ENCODE measurements at regions not wholly inside any gene's neighbourhood (a gene's known extent, or its start where the extent isn't known, plus 50 kb on each side); places are given as distances from the start of the nearest gene placed in this dataset.

- no peak for TF ChIP-seq ATF2 (CRISPR knock-in tag; IDR thresholded peaks at IDR 0.05; ENCODE audit: borderline replicate concordance, low read depth)
- no peak for TF ChIP-seq ZNF423 (CRISPR knock-in tag; IDR thresholded peaks at IDR 0.05)
- TF ChIP-seq MAX (CRISPR knock-in tag; IDR thresholded peaks at IDR 0.05) = no peak
- TF ChIP-seq SOX15 (CRISPR knock-in tag; IDR thresholded peaks at IDR 0.05) = no peak
- TF ChIP-seq FOXP4 (CRISPR knock-in tag; IDR thresholded peaks at IDR 0.05) = no peak
- no peak for TF ChIP-seq NR1H2 (CRISPR knock-in tag; IDR thresholded peaks at IDR 0.05)
- no peak for TF ChIP-seq MYBL2 (CRISPR knock-in tag; IDR thresholded peaks at IDR 0.05)
- TF ChIP-seq EMX1 (CRISPR knock-in tag; IDR thresholded peaks at IDR 0.05) = no peak
- TF ChIP-seq NFE2L1 (CRISPR knock-in tag; IDR thresholded peaks at IDR 0.05) = no peak
- no peak for TF ChIP-seq ATF6 (CRISPR knock-in tag; IDR thresholded peaks at IDR 0.05)
- TF ChIP-seq E2F1 (CRISPR knock-in tag; IDR thresholded peaks at IDR 0.05) = no peak
- TF ChIP-seq ZSCAN18 (CRISPR knock-in tag; IDR thresholded peaks at IDR 0.05) = no peak
- no peak for TF ChIP-seq TEAD1 (CRISPR knock-in tag; IDR thresholded peaks at IDR 0.05)
- no peak for TF ChIP-seq ELF4 (CRISPR knock-in tag; IDR thresholded peaks at IDR 0.05; ENCODE audit: low read depth)
- TF ChIP-seq NR3C1 (CRISPR knock-in tag; conservative IDR thresholded peaks at IDR 0.05; ENCODE audit: low read depth) = no peak
- no peak for TF ChIP-seq TCF7 (CRISPR knock-in tag; IDR thresholded peaks at IDR 0.05; ENCODE audit: low read depth)
These were observed 405.1 kb upstream of the SEMA6D start (continued) for GRCh38 chr15:47312161-47312560.

GRCh38 chr15:47326410-47327333 is 390.6 kb upstream of the SEMA6D start:
- Mint-ChIP-seq H3K36me3 (no peaks in the 10 kb centered on the region), H3K9me3 (no peaks in the 10 kb centered on the region), H3K27me3 (ENCODE audit: low read depth) (no peaks in the 10 kb centered on the region), H3K4me3 (no peak overlapping the region), H3K27ac (peak overlapping the region; percentile 87), H3K4me1 (peaks cover 28% of the 10 kb centered on the region)
- ChIA-PET CTCF (no interaction called here), POLR2A (no interaction called here)
- DNase-seq (ENCODE audit: low spot score) (no peak), ATAC-seq (no peak)
- no peak for TF ChIP-seq PREB (CRISPR knock-in tag; IDR thresholded peaks at IDR 0.05; ENCODE audit: borderline replicate concordance)
- TF ChIP-seq TEAD1 (CRISPR knock-in tag; IDR thresholded peaks at IDR 0.05) = no peak
- no peak for TF ChIP-seq NR2C2 (CRISPR knock-in tag; IDR thresholded peaks at IDR 0.05)
- TF ChIP-seq ELF4 (CRISPR knock-in tag; IDR thresholded peaks at IDR 0.05; ENCODE audit: low read depth) = no peak
- no peak for TF ChIP-seq ESRRA (CRISPR knock-in tag; IDR thresholded peaks at IDR 0.05; ENCODE audit: borderline replicate concordance)
- TF ChIP-seq ZBTB21 (CRISPR knock-in tag; IDR thresholded peaks at IDR 0.05; ENCODE audit: borderline replicate concordance) = no peak
- TF ChIP-seq ZNF425 (CRISPR knock-in tag; conservative IDR thresholded peaks at IDR 0.05) = no peak
- no peak for TF ChIP-seq FOXP1 (CRISPR knock-in tag; IDR thresholded peaks at IDR 0.05; ENCODE audit: borderline replicate concordance)

Data from WTC11 (cell line).